OCI-LY1 (cell line): ENCODE measurements at regions not wholly inside any gene's neighbourhood (a gene's known extent, or its start where the extent isn't known, plus 50 kb on each side); places are given as distances from the start of the nearest gene placed in this dataset.

ENCODE experiments used
- CTCF ChIP-seq: fragments of 200-600 bp; sonication (generic), shearing (Covaris generic); IDR thresholded peaks from 2 replicates; pipeline ENCODE4 v1.5.1; 2017; ENCODE audit warnings: mild to moderate bottlenecking, antibody characterized with exemption, low read length, moderate library complexity, mixed read lengths
- EZH2 ChIP-seq: fragments of 200-600 bp; sonication (generic), shearing (Covaris generic); IDR thresholded peaks from 2 replicates; pipeline ENCODE4 v1.8.0; 2017; ENCODE audit warnings: borderline replicate concordance, mixed run types, mild to moderate bottlenecking, antibody characterized with exemption, low read length, moderate library complexity, mixed read lengths

GRCh38 chrX:131917588-131917987 lies 105.5 kb upstream of the STK26 start:
- TF ChIP-seq CTCF: no peak
- no peak for TF ChIP-seq EZH2
